Activated CD4-positive, alpha-beta T cell treated with anti-CD3 and anti-CD28 coated beads, Interleukin-2, amount 50 U/mL, for 16 hours (primary cell): ENCODE measurements at regions not wholly inside any gene's neighbourhood (a gene's known extent, or its start where the extent isn't known, plus 50 kb on each side); places are given as distances from the start of the nearest gene placed in this dataset.
"Not testable (repeated sequence)": the region's sequence is repeated elsewhere in the genome, so short reads cannot be mapped to it uniquely, and the experiment has no call there.

Experiments
- DNase-seq: peaks from one replicate; pipeline ENCODE4 v3.0.0-alpha.2; 2020

DNA sequence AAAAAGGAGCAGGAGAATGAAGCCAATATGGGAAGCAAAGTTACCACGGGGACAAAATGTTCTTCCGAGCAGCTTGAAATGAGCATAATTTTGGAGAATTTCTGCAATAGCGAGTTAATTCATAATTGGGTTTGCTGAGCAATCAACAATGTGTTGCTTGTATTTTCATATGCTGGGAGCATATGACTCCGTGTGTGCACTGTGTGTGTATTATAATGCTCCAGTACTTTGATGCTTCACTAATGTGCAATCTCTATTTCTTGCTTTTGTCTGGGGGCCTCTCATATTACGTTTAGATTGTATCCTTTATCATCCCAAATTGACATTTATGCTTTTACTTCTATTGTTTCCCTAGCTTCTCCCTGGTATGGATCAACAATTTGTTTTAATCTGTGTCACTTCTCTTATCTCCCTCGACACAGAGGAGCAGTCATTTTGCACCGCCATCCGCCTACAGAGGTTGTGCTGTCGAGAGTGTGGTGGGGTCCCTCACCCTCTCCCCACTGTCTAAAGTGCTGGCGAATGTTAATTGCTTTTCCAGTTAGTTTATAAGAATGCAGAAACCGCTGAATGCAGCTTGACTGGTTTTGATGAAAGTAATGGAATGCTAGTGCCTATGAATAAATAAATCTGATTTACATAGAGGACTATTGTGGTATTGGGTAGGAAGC is 372.5 kb upstream of the WWC1 start:
- DNase-seq, result no peak

DNA sequence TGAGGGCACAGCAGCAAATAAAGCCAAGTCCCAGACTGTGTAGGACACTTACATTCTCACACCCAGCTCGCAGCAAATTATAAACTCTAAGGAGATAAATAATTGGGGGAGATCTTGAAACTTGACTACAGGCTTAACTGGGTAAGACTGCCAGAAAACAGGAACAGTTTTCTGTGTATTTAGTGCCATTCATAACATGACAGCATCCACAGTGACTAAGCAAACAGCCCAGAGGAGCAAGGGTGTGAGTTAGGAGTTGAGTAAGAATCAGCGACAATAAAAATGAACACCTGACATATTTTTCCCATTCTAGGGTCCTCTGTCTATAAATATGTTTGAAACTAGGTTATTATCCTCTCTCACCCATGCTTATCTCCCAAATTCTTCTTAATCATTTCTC is 370.9 kb upstream of the WWC1 start:
- no peak for DNase-seq

DNA sequence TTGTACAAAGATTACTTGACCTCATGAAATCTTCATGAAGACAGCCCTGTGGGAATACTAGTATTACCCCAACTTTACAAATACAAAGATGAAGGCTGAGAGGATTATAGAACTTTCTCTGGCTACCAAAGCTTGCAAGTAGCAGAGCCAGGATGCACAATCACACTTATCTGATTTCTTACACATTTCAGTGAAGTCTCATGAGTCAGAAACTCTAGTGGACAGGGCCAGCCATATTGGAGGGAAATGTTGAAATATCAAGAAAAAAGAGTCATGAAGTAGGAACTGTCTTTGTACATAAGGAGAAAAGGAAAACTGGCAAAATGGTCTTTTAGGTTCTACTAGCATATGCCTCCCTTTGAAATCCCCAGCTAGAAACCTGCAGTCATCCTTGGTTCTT is 369.6 kb upstream of the WWC1 start:
- no peak for DNase-seq

DNA sequence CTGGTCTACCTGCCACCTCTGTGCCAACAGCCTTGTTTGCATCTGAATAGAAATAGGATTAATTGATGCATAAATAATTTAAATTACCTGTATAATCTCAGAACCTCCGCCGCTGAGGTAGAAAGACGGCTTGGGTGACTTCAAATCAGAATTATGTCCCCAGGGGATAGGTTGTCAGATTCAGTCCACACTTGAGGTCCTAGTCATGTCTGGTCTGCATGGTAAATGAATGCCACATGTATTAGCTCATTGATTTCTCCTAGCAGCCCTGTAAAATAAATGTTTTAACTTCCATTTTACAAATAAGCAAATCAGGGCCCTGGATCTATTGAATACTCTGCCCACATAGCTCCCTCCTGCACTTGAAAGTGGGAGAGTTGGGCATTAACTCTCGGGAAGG is 368.0 kb upstream of the WWC1 start:
- no peak for DNase-seq

DNA sequence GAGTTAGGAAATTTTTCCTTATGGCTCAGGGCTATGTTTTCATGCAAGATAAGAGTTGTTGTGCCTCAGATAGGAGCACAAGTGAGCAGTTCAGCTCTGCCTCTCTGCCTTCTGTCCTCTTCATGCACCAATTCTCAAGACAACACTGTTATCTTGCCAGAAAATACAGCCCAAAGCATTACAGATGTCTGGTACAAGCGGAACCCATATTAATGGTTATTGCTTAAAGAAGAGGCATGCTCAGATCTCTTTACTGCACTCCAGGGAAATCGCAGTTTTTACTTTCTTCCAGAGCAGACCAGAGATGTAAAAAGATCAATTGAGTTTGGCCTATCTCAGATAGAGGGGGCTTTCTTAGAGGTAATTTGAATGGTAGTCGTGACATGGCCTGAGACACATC is 361.6 kb upstream of the WWC1 start:
- DNase-seq, result no peak

DNA sequence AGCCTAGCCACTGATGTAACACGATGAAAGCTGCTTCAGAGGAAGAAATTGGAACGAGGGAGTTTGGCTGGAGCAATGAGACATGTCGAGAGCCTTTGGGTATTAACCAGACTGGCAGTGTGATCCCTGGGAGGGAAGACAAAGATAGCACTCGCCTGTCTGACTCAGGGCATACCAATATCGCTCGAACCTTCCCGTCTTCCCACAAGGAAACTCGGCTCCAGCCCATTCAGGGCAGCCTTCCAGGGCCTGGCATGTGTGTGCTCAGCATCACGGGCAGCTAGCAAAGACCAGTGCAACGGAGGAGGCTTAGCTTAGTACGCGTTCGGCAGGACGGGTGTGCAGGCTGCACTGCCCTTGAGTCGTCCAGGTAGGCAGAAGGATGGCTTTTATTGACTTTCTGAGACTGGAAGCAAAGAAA is 356.9 kb upstream of the WWC1 start:
- DNase-seq, result no peak

DNA sequence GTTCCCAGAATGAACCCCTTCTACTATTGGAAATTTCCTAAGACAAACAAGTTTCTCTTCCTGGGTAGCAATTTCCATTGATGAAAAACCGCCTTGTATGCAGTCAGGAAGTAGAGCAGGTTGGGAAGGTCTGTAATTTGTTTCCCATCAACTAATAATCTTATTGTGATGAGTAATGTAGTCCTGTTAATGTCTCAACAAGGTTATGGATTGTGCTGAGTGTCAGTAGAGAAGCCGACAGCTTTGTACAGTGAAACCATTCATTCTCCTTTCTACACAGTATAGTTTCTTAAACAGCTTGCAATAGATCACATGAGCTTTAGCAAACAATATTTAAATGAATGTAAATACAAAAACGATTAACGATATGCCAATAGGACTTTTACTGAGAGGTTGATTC is 355.4 kb upstream of the WWC1 start:
- DNase-seq, result no peak

DNA sequence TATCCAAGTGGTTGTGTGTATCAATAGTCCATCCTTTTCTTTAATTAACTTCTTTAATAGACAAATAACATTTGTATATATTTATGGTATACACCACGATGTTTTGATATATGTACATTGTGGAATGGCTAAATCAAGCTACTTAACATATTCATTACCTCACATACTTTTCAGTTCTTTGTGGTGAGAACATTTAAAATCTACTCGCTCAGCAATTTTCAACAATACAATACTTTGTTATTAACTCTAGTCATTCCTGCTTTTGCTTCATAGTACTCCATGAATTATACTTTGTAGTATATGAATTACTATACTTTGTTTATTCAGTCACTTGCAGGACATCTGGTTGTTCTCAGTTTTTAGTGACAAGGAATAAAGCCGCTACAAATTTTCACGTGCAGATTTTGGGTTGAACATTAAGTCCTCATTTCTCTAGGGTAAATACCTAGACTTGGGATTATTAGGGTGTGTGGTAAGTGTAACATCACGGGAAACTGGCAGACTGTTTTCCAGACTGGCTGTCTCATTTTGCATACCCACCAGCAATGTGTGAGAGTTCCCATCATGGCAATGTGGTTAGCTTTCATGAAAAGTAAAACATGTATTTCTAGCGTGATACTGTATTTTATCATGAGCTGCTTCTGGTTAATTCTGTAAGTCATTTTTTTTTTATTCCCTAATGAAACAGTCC is 354.4 kb upstream of the WWC1 start:
- no peak for DNase-seq

DNA sequence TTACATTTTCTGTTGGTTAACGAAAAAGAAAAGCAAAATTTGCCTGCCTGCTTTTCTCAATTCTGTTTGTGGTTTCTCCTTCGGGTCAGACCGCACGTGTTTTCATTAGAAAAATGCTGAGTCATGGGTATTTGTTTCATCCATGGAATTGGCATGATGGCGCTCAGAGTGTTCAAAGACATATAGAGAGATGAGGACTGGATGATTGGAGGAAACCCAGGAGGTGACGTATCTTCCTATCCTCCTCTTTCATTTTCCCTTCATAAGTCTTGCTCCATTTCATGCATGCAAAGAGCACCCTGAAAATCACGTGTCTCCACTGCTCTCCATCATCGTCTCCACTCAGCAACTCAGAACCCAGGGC is 353.8 kb upstream of the WWC1 start:
- no peak for DNase-seq

DNA sequence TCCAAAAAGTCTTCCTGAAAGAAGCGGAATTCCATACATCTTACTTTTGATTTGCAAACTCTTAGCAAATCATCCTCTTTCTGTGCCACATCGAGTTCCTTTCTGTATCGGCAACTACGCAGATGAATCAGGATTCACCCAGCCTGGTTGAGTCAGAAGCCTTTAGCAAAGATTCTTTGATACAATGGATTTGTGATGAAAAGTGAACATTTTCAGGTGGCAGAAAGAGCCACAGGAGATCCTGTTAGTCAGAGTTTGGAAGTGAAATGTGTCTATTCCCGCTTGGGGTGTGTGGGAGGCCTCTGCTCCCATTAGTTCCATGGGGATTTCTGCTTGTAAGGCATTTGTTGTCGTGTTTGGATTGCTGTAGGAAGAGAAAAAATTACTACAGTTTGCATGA is 351.8 kb upstream of the WWC1 start:
- no peak for DNase-seq

DNA sequence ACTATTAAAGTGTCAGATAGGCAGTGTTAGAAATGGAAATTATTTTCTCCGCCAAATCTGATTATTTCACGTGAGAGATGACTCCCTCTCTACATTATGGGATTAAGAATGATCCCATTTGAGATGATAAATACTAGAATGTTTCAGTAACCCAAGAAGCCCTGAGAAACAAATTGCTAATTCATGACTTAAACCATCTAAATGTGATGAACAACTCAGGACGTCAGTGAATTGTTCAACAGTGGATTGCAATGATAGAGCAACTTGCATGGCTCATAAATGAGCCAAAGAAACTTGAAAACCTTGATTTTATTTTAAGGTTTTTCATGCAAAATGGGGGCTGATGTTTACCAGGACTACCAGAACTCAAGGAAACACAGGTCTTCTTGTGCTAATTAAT is 350.5 kb upstream of the WWC1 start:
- DNase-seq, result no peak

DNA sequence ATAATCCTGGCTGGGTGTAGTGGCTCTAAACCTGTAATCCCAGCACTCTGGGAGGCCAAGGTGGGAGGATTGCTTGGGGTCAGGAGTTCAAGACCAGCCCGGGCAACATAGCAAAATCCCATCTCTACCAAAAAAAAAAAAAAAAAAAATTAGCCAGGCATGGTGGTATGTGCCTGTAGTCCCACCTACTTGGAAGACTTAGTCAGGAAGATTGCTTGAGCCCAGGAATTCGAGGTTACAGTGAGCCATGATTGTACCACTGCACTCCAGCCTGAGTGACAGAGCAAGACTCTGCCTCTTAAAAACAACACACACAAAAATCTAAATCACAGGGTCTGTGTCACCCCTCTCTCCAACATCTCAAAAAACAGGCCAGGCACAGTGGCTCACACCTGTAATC is 349.9 kb upstream of the WWC1 start:
- DNase-seq, result not testable (repeated sequence)

DNA sequence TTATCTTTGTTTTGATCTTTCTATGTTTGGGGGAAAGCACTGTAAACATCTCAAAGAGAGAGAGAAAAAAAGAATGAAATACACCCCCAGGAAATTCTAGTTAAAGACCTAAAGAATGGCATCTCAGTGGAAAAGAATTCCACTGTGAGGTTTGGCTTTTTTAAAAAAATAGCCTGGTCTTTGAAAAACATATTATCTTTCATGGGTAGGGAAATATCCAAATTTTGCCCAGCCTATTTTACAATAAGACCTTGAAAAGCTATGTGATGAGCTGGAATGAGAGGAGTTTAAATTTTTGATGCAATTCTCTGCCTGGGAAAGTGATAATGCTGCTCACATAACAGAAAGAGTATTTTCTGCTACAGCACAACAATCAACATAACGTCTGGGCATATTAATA is 348.1 kb upstream of the WWC1 start:
- DNase-seq, result no peak

DNA sequence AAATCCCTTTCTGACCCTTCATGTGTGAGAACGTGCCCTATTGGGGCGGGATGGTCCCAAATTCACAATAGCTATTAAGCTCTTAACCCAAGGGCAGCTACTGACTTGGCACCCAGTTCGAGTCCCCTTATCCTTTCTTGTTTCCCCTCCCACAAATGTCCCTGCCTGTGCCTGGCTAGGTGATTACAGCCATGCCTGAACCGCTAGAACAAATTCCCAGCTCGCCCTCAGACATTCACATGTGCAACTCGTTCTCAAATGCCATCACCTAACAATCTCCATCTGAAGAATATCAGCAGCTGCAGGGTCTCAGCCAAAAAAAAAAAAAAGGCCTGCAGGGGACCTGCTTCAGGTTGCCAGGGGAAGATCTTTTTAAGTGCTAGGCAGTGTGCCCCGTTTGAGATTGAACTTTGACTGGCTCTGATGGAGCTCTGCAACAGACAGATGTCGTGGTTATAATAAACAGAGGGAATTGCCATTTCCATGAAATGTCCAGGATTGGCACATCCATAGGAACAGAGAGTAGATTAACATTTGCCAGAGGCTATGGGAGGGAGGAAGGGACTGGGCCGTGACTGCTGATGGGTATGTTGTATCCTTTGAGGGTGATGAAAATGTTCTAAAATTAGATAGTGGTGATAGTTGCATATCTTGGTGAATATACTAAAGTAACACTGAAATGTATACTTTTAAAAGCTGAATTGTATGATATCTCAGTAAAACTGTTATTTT is 347.2 kb upstream of the WWC1 start:
- DNase-seq, result no peak

DNA sequence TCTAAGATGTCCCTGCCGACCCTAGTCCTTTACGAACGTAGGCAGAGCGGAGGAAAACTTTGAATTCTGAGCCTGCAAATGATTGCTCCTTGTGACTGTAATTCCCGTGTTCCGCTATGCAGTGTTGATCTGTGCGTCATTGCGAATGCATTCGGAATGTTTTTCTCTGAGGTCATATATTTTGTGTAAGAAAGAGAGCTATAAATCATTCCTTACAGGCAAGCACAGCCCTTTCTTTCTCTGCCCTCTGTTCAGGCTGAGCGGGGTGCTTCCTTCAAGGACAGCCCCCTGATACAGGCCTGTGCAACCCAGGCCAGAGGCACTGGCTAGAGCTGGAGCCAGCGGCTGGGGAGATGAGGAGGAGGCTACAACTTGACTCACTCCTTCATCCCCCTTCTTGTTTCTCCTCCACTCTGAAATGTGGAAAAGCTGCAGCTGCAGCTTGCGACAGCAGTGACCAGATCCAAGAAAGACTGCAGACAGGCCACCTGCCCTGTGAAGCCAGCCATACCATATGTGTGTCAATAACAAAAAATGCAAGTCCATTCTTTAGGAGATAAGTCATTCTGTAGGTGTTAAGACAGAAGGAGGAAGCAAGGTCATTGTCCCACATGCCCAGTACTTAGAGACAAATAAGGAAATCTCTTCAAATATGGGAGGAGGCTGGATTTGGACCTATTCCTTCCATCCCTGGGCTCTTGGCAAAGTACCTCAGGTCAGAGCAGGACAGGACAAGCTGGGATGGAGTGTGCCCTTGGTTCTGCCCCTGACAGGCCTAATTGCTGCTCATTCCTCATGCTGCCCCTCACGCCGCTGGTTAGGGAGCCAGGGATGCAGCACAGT is 345.7 kb upstream of the WWC1 start:
- no peak for DNase-seq

DNA sequence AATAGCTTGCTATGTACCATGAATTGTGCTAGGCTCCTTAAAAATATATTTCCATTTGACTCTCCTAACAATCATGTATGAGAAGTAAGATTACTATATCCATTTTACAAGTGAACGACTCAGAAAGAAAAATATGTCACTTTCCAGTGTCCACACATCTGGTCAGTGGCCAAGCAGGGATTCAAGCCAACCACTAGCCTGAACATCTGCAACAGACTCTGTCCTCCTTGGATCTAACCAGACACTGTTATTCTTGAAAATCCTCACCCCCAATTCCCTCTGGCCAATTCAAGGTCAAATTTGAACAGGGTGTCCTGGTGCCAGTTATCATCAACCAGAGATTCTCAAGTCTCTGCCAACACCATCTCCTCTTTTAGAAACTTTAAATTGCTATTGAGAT is 344.1 kb upstream of the WWC1 start:
- no peak for DNase-seq

DNA sequence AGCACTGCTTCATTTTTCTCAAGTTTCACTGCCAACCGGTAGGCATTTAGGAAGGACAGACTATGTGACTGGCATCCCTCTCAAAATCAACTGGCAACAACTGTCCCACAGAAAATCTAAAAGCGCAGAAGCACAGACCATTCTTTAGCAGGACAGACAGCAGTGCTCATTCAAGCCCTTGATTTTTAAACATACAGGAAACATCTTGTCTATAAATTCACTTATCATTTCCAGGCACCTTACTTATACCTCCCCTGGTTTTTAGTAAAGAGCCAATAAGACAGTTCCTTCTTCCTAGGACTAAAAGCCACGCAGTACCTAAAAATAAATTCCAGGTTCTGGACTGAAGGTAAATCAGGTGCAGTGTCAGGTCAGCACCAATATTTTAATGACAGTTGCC is 343.2 kb upstream of the WWC1 start:
- no peak for DNase-seq

DNA sequence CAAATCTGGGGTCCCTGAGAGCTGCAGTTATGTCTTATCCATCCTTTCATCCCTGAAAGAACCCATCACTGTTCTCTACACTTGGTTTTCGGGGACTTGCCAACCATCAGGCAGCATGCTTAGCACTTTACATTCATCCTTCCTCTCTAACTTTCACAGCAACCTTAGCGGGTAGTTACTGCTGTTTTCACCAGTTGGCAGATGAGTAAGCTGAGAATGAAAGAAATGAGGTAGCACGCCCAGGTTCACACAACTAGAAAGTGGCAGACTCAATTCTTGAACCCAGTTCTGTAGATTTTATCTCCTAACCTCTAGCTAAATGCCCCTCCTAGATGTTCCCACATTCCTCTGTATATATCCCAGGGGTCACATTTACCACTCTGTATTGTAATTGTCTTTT is 342.0 kb upstream of the WWC1 start:
- peak; percentile 23 for DNase-seq

DNA sequence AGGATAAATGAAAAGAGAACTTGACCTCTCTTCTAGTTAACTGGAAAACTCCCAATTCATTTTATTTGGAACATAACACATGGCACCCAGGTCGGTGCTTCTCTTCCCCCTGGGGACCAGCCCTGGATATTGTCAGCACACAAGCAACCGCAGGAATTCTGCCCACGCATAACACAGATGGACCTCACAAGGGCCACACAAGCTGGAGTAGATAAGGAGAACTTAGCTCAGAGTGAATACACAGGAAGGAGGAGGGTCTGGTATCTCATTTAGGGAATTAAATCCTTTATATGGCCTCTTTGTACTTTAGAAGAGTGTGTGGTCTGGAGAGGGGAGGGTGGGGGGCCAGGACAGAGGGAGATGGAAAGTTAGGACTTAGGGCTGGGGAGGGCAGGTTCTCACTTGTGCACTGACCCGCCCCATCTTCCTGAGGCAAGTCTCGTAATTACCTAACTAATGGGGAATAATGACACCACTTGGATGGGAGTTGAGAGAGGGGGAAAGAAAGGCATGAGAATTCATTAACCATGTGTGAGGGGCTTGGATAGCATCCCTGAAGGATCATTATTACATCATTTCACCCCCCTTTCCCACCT is 341.2 kb upstream of the WWC1 start:
- DNase-seq, result no peak

DNA sequence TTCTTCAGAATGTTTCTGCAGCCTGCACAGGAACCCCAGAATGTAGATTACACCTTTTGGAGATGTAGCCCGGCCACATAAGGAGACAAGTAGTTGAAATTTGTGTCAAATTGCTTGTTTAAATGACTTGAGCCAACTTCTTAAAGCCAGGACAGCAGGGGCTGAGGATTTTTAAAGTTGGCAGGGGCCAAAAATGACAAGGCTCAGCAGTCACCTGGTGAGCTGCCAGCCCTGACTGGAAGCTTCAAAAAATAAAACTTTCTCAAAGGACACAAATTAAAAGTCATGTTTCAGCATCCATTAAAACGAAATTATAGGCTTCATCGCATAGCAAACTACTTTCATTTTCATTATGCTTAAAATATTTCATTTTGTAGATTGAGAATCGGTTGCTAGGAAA is 340.3 kb upstream of the WWC1 start:
- DNase-seq, result no peak

DNA sequence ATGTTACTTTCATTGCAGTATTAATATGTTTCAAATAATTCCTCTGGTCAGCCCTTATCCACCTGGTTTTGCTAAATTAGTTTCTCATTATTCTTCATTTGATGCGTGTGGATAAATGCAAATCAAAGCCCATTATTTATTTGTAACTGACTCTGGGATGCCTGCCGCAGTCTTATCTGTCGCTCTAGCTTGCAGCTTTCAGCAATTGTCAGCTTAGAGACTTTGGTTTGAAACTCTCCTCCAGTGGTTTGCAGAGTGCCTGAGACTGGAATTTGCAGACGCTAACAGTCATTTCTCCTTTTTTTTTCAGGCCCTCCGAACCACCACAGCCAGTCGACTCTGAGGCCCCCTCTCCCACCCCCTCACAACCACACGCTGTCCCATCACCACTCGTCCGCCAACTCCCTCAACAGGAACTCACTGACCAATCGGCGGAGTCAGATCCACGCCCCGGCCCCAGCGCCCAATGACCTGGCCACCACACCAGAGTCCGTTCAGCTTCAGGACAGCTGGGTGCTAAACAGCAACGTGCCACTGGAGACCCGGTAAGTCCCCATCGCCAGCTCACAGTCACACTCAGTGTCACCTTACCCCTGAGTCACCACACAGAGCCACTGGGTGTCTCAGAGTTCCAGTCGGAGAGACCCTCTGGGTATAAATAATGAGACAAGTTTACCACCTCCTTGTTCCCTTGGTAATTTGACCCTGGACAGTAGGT is 339.0 kb upstream of the WWC1 start:
- no peak for DNase-seq

DNA sequence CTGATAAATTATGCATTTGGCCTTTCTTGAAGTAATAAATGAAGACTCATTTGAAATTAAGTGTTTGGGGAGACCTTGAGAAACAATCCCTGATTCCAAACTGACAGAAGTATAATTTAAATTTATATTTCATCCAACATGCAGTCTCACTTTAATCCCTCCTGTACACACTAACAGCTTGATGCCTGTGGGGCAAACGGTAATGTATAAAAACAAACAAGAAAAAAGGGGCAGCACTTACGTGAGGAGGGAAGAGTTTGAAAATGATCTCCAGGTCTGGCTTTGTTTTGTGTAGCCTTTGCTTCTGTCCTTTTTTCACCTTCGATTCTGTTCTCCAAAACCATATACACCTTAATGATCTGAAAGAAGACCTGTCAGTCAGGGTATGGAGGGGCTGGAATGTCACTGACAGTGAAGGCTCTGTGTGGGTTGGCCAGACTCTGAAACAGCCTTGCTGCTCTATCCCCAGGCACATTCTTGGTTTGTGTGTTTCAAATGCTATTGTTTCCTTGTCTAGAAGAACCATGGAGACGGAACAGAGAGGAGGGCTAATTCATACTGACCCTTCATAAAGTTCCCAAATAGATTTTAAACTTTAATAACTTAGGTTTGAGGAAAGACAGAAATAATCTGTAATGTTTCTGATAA is 338.2 kb upstream of the WWC1 start:
- DNase-seq, result no peak
